ENCODE measurements at regions not wholly inside any gene's neighbourhood (a gene's known extent, or its start where the extent isn't known, plus 50 kb on each side); places are given as distances from the start of the nearest gene placed in this dataset.

DNA sequence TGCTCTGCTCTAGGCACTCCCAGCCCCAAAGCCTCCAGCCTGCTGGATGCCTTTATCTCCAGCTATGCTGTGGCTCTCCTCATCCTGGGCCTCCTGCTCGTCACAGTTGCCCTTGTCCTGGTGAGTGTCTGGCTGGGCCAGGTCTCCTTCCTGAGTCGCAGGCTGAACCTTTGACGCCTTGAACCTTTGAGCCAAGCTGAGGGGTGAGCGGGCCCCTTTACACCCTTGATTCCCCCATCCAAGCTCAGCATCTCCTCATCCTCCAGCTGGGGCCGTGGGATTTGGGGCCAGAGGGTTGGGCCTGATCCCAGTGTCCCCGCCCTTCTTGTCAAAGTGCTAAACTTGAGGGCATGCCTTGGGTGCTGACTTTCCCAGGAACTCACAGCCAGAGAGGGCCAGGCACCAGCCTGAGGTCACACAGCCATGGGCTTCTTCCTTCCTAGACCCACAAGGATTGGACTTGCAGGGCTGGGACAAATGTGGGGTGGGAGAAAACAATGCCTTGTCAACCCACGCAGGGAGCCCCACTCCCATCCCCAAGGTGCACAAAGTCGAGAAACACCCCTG, 137.0 kb downstream of the TBC1D2B start:
- no peak for TF ChIP-seq CTCF (conservative IDR thresholded peaks at IDR 0.05 in 1 of 2, IDR thresholded peaks at IDR 0.05 in 1 of 2; ENCODE audit: low read depth in 1 of 2, low read length in 2 of 2)
- TF ChIP-seq EZH2 (IDR thresholded peaks at IDR 0.05; ENCODE audit: low read length, missing control alignments) = no peak
